MM.1S (cell line): ENCODE measurements at regions not wholly inside any gene's neighbourhood (a gene's known extent, or its start where the extent isn't known, plus 50 kb on each side); places are given as distances from the start of the nearest gene placed in this dataset.
"Not testable (repeated sequence)": the region's sequence is repeated elsewhere in the genome, so short reads cannot be mapped to it uniquely, and the experiment has no call there.

ENCODE experiments used
- EZH2 ChIP-seq: fragments of 300-600 bp; sonication (generic); optimal IDR thresholded peaks from 2 replicates; pipeline ENCODE3; 2017; ENCODE audit warnings: low read depth, mild to moderate bottlenecking, antibody characterized with exemption, low read length, mixed read lengths
- EZH2phosphoT487 ChIP-seq: fragments of 300-600 bp; sonication (generic); IDR thresholded peaks from 2 replicates; pipeline ENCODE4 v1.6.1; 2018; ENCODE audit warnings: antibody characterized with exemption, low read length
- TF ChIP-seq, protein P1 (sequence below): fragments of 300-600 bp; sonication (generic); IDR thresholded peaks from 2 replicates; pipeline ENCODE4 v1.5.1; 2016; ENCODE audit warnings: antibody characterized with exemption, low read length, mixed read lengths

GRCh38 chr7:97927790-97928748 lies 55.9 kb upstream of the ASNS start:
- not testable (repeated sequence) for TF ChIP-seq EZH2phosphoT487, EZH2
- TF ChIP-seq, protein P1, sequence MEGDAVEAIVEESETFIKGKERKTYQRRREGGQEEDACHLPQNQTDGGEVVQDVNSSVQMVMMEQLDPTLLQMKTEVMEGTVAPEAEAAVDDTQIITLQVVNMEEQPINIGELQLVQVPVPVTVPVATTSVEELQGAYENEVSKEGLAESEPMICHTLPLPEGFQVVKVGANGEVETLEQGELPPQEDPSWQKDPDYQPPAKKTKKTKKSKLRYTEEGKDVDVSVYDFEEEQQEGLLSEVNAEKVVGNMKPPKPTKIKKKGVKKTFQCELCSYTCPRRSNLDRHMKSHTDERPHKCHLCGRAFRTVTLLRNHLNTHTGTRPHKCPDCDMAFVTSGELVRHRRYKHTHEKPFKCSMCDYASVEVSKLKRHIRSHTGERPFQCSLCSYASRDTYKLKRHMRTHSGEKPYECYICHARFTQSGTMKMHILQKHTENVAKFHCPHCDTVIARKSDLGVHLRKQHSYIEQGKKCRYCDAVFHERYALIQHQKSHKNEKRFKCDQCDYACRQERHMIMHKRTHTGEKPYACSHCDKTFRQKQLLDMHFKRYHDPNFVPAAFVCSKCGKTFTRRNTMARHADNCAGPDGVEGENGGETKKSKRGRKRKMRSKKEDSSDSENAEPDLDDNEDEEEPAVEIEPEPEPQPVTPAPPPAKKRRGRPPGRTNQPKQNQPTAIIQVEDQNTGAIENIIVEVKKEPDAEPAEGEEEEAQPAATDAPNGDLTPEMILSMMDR: peak; percentile 38
